GM12873 (cell line): ENCODE measurements at regions not wholly inside any gene's neighbourhood (a gene's known extent, or its start where the extent isn't known, plus 50 kb on each side); places are given as distances from the start of the nearest gene placed in this dataset.

Experiments used
- CTCF ChIP-seq: IDR thresholded peaks from 2 replicates; pipeline ENCODE4 v1.5.1; 2012; ENCODE audit warnings: low read depth, mild to moderate bottlenecking, moderate library complexity, low read length, control low read depth; ENCODE audit not compliant: insufficient read depth; ENCODE audit errors: missing control alignments

GRCh38 chr9:86541014-86541570, 186.9 kb upstream of the TUT7 start:
- no peak for TF ChIP-seq CTCF

GRCh38 chr9:86535406-86535915, 181.3 kb upstream of the TUT7 start:
- no peak for TF ChIP-seq CTCF

GRCh38 chr9:86534572-86535258, 180.5 kb upstream of the TUT7 start:
- TF ChIP-seq CTCF, result no peak

- no peak for TF ChIP-seq CTCF
These were observed 177.9 kb upstream of the TUT7 start for GRCh38 chr9:86531971-86532640.

GRCh38 chr9:86531273-86531970, 177.2 kb upstream of the TUT7 start:
- TF ChIP-seq CTCF, result no peak

- TF ChIP-seq CTCF, result no peak
These were observed 175.5 kb upstream of the TUT7 start for GRCh38 chr9:86529496-86530275.

- TF ChIP-seq CTCF, result no peak
These were observed 171.8 kb upstream of the TUT7 start for GRCh38 chr9:86526021-86526420.
